C4-2B (cell line): ENCODE measurements at regions not wholly inside any gene's neighbourhood (a gene's known extent, or its start where the extent isn't known, plus 50 kb on each side); places are given as distances from the start of the nearest gene placed in this dataset.

Experiments used
- CTCF ChIP-seq: fragments of 450-650 bp; conservative IDR thresholded peaks from 2 replicates; pipeline ENCODE4 v1.5.1; 2017; ENCODE audit warnings: mild to moderate bottlenecking
- ZFX ChIP-seq: fragments of 450-650 bp; IDR thresholded peaks from 2 replicates; pipeline ENCODE4 v1.6.1; 2017

DNA sequence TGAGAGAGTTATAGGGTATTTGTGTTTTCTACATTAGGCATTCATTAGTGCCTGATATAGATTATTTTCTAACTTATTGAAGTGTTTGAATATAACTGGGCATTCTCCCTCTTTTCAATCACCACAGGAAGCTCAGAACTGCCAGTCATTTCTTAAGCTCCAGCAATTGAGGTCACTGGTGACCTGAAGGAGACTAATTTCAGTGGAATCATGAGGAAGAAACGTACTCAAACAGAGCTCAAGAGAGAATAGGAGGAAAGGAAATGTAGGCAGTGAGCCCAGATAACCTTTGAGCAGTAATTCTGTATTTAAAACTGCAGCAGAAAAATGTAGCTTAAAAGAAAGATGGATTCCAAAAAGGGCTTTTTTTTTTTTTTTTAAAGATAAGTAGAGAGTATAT is 1035.5 kb downstream of the SOCS6 start:
- TF ChIP-seq CTCF (no peak), ZFX (no peak)
